Skeletal muscle cell (primary cell): ENCODE measurements at regions not wholly inside any gene's neighbourhood (a gene's known extent, or its start where the extent isn't known, plus 50 kb on each side); places are given as distances from the start of the nearest gene placed in this dataset.
"Not testable (repeated sequence)": the region's sequence is repeated elsewhere in the genome, so short reads cannot be mapped to it uniquely, and the experiment has no call there.

Experiments
- DNase-seq: peaks from one replicate; pipeline ENCODE4 v3.0.0-alpha.2; 2010; ENCODE audit warnings: low read depth
- H3K4me3 ChIP-seq: 2 replicates; pipeline ENCODE4 v1.5.1; 2011; ENCODE audit warnings: low read depth, mild to moderate bottlenecking, control low read depth, low read length, moderate library complexity

DNA sequence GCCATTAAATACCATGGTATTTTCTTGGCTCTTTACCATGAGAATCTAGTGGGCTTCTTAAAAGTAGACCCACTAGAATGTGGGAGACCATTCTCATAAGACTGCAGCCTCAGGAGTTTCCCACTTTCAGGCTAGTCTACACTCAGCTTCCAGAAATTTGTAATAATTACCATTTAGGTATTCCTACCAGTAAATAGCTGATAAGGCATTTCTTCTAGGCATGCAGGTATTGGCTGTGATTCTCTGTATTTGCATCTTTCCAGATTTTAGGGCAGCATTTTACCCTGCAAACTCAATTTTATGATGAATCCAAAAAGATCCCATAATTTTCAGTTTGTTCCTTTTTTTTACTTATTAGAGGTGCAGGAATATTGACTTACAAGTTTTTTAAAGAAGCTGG lies 496.6 kb downstream of the TRAM1L1 start:
- no peak overlapping the region for H3K4me3 ChIP-seq
- no peak for DNase-seq

GRCh38 chr4:116585246-116585645 lies 500.1 kb downstream of the TRAM1L1 start:
- no peak for DNase-seq

GRCh38 chr4:116577321-116577720 lies 508.1 kb downstream of the TRAM1L1 start:
- no peak overlapping the region for H3K4me3 ChIP-seq
- DNase-seq, result no peak

More at GRCh38 chr4:116585246-116585645, 500.1 kb downstream of the TRAM1L1 start:
- no peak overlapping the region for H3K4me3 ChIP-seq

- H3K4me3 ChIP-seq, result no peak overlapping the region
- DNase-seq, result no peak
Measured at GRCh38 chr4:116573540-116573939, 511.8 kb downstream of the TRAM1L1 start.

- no peak overlapping the region for H3K4me3 ChIP-seq
- no peak for DNase-seq
Measured at GRCh38 chr4:116561768-116562167, 523.6 kb downstream of the TRAM1L1 start.

GRCh38 chr4:116551806-116552205 lies 533.6 kb downstream of the TRAM1L1 start:
- no peak for DNase-seq
- H3K4me3 ChIP-seq, result no peak overlapping the region

GRCh38 chr4:116547632-116548031 lies 537.7 kb downstream of the TRAM1L1 start:
- H3K4me3 ChIP-seq, result no peak overlapping the region
- DNase-seq, result no peak

DNA sequence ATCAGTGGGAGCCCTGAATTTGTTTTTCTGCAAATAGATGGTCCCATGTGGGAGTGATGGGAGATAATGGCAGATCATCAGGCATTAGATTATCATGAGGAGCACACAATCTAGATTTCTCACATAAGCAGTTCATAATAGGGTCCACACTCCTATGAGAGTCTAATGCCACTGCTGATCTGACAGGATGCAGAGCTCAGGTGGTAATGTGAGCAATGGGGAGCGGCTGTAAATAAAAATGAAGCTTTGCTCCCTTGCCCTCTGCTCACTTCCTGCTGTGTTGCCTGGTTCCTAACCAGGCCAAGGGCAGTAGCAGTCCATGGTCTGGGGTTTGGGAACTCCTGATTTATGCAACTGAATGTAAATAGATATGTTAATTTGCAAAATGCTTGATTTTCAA lies 538.6 kb downstream of the TRAM1L1 start:
- no peak for DNase-seq
- H3K4me3 ChIP-seq, result no peak overlapping the region

DNA sequence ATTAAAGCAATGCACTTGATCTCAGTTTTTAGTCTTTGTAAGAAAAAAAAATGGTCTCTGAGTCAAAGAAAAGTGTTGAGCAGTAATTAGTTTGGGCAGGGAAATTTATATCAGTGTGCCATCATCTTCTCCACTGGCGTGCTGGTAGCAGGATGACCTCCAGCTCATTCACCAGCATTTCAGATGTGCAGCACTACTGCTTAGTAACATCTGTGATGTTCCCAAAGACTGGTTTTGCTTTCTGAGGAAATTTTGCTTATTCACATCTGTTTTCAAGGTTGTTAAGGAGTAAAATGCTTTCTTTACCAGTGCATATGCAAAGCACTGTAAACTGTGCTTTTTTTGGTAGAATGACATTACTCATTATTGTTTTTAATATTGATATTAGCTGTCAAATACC lies 540.4 kb downstream of the TRAM1L1 start:
- no peak for DNase-seq
- H3K4me3 ChIP-seq, result no peak overlapping the region

GRCh38 chr4:116539744-116540143 lies 545.6 kb downstream of the TRAM1L1 start:
- DNase-seq, result no peak
- H3K4me3 ChIP-seq, result no peak overlapping the region

GRCh38 chr4:116537828-116538227 lies 547.5 kb downstream of the TRAM1L1 start:
- no peak overlapping the region for H3K4me3 ChIP-seq
- no peak for DNase-seq

GRCh38 chr4:116536024-116536423 lies 549.4 kb downstream of the TRAM1L1 start:
- not testable (repeated sequence) for H3K4me3 ChIP-seq, DNase-seq

DNA sequence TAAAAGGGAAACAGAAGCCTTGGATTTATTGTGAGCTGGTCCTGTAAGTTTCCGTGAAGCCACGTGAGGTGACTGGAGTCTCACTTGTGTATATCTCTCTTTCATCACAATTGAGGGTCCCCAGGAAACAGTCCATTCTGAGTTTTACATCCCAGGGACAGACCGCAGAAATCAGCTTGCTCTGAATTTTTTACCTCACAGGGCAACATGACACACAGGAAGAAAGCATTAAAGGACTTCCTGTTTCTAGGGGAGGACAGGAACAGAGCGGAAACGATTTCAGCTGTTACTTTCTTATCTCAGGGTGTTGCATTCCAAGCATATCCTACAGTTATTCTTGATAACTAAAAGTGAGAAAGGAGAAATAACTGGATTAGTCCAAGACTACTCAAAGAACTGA lies 553.5 kb downstream of the TRAM1L1 start:
- H3K4me3 ChIP-seq, result no peak overlapping the region
- DNase-seq, result no peak

DNA sequence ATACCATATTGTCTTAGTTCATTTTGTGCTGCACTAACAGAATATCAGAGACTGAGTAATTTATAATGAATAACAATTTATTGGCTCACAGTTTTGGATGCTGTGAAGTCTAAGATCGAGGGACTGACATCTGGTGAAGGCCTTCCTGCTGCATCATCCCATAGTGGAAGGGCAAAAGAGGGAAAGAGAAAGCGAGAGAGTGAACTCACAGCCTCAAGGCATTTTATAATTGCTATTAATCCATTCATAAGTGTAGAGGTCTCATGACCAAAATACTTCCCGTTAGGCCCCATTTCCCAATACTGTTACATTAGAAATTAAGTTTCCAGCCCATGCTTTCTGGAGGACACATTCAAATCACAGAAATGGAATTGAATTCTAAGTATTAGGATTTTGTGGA lies 554.4 kb downstream of the TRAM1L1 start:
- H3K4me3 ChIP-seq, result no peak overlapping the region
- no peak for DNase-seq

DNA sequence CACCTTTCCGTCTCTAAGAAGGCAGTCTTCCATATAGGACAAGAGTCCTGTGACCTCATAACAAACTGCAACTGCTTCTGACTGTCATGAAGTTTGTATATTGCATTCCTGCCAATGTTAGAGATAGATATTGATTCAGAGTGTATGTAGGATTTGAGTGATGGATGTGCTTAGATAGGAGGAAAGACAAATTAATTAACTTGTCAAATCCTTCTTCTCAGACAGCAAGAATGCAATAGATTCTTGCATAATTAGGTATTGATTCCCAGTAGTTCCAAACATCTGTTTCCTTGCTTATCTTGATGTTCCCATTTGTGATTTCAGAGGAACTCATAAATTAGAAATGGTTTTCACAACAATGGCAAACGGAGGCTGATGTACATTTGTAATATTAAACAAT lies 555.3 kb downstream of the TRAM1L1 start:
- no peak overlapping the region for H3K4me3 ChIP-seq
- no peak for DNase-seq

DNA sequence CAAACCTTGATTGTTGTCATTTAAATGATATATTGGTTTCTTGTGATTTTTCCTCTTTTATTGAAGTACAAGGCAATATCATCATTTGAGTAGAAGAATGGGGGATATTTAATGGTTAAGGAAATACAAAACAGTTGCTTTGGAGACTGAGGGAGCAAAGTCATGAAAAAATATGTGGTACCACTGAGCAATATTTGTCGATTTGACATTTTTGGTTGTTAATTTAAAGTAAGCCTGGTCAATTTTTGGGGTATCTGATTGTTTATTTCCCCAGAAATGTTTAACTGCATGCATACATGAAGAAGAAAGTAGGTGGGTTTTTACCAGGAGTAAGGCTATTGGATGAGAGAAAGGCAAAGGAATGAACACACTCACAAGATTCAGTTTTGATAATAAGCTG lies 556.2 kb downstream of the TRAM1L1 start:
- H3K4me3 ChIP-seq, result no peak overlapping the region
- DNase-seq, result no peak

DNA sequence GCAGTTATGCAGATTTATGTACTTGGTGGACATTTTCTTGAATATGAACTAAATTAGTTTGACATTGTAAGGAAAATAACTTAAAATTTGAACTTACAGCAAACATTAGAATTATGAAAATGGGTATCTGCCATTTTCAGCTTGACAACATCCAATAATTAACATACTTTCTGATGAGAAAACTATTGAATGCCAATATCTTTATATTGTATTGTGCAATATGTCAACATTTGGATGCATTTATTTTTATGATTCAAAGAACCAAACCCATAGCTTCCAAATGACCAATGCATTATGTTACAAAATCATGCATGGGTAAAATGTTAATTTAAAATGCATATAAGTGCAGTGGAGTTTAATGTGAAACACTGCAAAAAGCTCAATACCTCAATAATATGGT lies 562.5 kb downstream of the TRAM1L1 start:
- no peak for DNase-seq
- H3K4me3 ChIP-seq, result no peak overlapping the region

DNA sequence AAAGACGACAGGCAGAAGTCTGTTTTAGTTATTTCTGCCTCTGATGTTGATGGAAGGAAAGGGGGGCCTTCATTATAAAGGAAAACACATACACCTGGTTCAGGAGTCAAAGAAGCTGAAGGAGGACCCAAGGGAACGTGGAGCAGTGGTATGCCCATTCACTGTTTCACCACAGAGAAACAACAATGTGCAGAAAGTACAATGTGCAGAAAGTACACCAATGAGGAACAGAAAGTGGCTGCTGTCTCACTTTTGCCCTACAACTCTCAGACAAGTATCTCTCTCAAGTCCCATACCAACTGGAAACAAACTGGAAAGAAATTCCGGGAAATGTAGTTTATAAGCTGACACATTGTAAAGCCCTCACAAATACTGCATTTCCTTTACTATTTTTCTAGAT lies 564.5 kb downstream of the TRAM1L1 start:
- no peak overlapping the region for H3K4me3 ChIP-seq
- DNase-seq, result no peak

DNA sequence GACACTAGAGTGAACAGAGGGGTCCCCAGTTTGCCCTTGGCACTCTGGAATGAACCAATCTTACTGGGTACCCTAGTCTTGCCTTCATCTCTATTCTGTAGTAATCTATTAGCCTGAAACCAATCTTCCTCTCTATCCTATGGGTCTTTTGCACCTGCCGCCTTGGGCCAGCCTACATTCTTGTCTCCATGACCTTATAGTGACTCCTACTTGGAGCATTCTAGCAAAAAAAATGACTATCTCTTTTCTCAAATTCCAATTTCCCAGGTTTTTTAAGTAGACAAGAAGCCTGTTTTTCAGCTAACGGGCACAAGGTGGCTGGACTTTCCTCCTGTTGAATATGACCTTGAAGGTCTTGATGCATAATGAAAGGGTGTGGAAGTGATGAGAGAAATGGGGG lies 568.7 kb downstream of the TRAM1L1 start:
- DNase-seq, result no peak
- no peak overlapping the region for H3K4me3 ChIP-seq

DNA sequence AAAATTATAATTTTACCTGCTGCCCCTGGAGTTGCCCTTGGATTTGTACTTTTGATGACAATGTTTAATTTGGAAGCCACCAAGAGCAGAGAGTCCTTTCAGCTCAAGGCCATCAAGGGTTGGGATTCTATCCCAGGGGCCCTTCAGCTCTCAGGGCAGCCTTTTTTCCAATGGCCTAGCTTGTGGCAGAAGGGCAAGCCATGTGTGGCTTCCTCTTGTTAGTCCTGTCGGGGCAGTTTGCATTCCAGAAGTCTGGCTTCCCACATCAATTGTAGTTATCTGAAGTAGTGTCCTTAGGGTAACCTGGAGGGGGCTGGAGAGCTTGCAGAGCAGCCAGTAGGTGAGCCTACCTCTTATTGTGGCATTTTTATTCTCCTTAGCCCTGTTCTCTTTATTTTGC lies 569.4 kb downstream of the TRAM1L1 start:
- no peak overlapping the region for H3K4me3 ChIP-seq
- no peak for DNase-seq

DNA sequence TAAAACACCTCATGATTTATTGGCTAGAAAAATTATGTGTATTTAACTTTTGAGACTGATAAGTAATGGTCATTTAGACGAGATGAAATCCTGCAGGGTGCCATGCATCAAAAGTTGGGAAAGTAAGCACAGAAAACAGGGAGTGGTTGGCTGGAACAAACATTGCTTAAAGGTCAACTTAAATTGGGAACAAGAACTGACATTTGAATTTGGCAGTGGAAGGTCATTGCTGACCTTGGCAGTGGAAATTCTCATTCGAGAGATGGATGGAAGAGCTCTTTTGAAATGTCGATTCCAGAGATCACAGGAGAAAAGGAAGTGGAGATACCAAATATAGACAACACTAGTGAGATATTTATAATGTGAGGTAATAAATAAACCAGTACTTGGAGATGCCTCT lies 572.8 kb downstream of the TRAM1L1 start:
- DNase-seq, result no peak
- no peak overlapping the region for H3K4me3 ChIP-seq

- H3K4me3 ChIP-seq, result no peak overlapping the region
- no peak for DNase-seq
Measured at GRCh38 chr4:116501954-116502353, 583.4 kb downstream of the TRAM1L1 start.
